Stromal cell of bone marrow (primary cell): ENCODE measurements at regions not wholly inside any gene's neighbourhood (a gene's known extent, or its start where the extent isn't known, plus 50 kb on each side); places are given as distances from the start of the nearest gene placed in this dataset.

Source experiments
- DNase-seq: peaks from one replicate; pipeline ENCODE4 v3.0.0-alpha.2; 2012; ENCODE audit warnings: low read depth

DNA sequence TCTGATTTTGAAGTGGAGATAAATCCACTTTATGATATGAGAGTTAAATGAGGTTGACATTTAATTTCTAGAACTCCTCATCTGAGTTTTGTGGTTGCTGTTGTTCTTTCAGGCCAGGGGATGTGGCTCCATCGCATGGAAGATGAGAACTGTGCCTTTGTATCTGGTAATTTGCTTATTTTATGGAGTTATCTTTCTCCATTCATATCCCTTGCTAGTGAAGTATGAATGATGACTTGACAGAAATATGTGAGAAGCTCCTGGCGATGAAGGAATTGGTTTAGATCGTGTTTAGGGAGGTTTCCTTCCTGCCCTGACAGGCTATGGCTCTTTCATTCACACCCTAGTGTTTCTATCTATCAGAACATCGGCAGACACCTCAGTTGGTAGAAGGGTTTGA lies 393.7 kb downstream of the ETS1 start:
- no peak for DNase-seq

GRCh38 chr11:128190312-128190711 lies 397.0 kb downstream of the ETS1 start:
- no peak for DNase-seq

DNA sequence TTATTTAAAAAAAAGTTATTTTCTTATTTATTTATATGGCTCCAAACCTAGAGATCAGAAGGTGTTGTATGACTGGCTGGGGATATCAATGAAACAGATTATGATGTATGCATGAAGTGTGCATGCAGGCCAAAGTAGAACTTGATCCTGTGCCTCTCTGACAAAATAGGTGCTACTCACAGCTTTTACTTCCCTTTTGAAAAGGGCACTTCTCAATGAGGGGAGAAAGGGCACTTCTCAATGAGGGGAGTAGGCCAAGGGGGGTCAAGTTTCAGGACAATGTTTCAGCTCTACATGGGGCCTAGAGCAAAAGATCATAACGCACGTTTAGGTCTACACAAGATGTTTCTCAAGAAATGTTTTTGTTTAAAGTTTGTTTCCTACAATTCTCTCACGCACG lies 397.5 kb downstream of the ETS1 start:
- no peak for DNase-seq

- DNase-seq, result no peak
These were observed 398.9 kb downstream of the ETS1 start for GRCh38 chr11:128188346-128189004.

DNA sequence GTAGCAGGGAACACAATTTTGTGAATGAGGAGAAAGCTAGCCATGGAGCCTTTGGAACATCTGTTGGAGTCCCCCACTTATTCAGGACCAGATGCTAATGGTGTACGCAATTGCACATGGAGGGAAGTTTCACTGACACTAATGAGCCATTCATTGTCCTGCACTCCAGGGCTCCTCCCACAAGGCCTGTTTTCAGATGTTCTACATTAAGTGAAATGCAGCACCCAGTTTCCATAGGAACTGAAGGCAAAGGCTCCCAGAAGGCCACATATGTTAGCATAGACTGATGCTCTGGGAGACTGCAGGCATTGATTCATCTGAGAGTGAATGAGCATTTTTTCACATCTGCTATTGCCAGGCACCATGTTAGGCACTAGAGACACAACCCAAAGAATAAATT lies 399.5 kb downstream of the ETS1 start:
- DNase-seq, result no peak

DNA sequence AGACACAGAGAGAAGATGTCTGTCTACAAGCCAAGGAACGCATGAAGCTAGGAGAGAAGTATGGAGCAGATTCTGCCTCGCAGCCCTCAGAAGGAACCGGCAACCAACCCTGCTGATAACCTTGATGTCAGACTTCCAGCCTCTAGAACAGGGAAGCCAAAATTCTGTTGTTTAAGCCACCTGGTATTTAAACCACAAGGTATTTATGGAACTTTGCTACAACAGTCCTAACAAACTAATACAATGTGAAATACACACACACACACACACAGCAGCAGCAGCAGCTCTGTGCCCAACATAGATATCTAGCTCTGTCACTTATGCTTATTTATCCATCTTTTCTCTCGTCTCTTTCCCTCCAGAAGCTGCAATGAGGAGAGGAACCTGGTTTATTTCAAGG lies 400.0 kb downstream of the ETS1 start:
- DNase-seq, result no peak

DNA sequence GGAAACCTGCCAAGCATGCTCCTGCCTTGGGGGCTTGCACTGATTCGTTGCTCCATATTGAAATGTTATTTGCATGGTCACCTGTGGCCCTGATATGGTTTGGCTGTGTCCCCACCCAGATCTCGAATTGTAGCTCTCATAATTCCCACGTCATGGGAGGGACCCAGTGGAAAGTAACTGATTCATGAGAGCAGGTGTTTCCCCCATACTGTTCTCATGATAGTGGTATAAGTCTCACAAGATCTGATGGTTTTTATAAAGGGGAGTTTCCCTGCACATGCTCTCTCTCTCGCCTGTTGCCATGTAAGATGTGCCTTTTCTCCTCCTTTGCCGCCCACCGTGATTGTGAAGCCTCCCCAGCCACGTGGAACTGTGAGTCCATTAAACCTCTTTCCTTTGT lies 402.4 kb downstream of the ETS1 start:
- DNase-seq, result no peak

DNA sequence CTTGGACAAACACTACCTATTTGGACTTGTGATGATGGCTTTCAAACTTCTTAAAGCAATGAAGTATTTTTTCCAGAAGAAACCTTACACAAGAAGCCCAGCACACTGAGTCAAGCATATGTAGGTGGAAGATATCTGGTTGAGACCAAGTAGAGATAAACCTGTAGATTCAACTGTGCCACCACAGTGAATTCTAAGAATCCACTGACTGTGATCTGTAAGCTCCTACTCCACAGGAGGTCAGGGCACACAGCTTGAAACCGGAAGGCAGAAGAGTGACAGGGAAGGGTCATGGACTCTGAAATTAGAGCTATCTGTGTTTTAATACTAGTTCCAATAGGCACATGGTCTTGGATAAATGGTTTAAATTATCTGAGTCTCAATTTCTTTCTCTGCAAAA lies 404.5 kb downstream of the ETS1 start:
- no peak for DNase-seq

DNA sequence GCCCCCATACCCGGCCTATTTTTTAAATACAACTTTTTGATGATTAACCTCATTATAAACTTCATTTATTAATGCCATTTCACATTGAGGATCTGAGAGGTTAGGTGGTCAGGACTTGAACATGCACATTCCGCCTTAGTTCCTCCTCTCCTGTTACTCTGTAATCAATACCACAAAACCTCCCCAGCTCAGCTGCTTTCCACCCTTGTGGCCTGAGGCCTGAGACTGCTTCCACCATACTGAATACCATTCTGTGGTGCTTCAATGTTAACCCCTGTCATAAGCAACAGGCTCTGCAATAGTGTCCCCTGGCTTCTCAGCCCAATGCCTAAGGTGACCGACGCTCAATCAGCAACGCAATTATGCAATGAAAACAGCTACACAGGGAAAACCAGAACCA lies 405.4 kb downstream of the ETS1 start:
- no peak for DNase-seq

GRCh38 chr11:128181088-128181480 lies 406.3 kb downstream of the ETS1 start:
- no peak for DNase-seq

- peak; percentile 61 for DNase-seq
These were observed 406.8 kb downstream of the ETS1 start for GRCh38 chr11:128180441-128181087.

- DNase-seq, result no peak
These were observed 407.8 kb downstream of the ETS1 start for GRCh38 chr11:128179512-128179911.

DNA sequence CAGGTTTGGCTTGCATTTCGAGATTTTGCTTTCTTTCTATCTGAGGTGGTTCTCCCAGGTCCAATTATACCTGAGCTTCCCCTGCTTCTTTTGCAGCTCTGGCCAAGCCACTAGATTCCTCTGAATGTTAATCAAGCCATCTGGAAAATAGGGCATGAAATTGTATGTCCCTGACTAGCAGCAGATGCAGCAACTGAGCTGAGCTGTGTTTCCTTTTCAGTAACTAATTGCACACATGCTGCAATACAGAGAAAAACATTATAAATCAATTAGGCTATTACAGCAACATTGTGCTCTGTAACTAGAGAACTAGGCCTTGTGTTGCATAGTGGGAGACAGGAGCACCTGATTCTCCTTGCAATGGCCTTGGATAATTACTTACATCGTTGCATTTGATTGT lies 408.3 kb downstream of the ETS1 start:
- DNase-seq, result no peak

DNA sequence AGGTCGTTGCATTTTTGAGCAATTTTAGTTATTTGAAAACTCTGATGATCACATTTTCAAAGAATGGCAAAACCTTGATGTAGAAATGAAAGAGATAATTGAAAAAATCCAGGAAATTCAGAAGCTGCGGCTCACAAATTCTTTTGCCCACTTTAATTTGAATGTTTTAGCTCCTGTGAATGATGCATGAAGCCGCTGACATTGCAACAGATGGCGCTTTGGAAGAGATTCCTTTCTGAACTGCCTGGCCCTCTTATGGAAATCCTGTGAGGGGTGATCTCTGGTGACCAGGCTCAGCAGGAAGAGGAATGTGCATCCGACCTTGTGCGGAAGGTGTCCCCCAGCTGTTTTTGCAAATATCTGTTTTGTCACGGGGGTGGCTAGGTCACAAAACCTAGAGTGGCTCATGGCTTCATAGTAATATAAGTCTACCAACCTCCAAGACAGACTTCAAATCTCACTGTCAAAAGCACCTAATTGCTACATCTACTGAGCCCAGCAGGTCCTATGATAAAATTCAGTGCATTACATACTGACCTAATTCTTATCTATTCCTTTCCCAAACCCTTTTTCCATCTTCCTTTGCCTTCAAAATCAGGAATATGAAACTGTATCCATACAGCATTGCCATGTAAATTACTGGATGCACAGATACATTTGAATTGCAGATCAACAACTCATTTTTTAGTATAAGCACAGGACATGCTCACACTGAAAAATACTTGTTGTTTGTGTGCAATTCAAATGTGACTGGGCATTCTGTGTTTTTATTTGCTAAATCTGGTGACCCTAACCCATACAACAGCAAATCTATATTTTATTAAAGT lies 412.7 kb downstream of the ETS1 start:
- no peak for DNase-seq

DNA sequence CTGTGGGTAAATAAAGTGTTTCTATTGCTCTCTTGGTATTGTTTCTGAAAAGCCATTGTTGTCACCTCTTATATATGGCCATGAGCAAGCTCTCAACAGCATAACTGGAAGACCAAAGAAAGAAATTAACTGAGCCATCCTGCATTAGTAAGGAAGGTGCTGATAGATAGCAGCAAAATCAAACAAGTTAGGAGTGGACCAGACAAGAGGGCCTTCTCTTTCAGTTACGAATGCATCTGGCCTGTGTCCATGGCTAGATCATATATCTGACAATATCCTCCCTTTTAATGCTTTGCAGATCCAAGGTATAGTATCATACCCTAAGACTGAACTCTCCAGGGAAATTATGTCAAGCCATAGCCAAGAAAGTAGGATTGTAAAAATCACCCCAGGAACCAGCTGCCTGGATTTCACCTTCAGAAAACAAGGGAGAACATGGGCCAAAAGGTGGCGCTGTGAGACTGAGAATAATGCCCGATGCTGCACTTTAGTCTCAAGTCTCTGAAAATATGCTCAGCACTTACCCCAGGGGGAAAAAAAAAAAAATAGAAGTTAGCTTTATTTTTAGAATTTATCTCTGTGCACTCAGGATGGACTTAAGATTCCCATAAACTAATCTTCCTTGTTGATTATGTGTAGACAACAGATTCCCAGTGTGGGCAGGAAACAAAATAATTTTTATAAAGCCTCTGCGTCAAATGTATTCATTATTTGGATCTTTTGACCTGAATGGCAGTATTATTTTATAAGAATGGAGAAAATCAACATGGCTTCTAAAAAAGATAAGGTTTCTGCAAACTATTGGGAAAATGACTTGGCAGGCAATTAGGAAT lies 415.1 kb downstream of the ETS1 start:
- DNase-seq, result peak; percentile 77

- no peak for DNase-seq
These were observed 415.9 kb downstream of the ETS1 start for GRCh38 chr11:128171506-128171905.

DNA sequence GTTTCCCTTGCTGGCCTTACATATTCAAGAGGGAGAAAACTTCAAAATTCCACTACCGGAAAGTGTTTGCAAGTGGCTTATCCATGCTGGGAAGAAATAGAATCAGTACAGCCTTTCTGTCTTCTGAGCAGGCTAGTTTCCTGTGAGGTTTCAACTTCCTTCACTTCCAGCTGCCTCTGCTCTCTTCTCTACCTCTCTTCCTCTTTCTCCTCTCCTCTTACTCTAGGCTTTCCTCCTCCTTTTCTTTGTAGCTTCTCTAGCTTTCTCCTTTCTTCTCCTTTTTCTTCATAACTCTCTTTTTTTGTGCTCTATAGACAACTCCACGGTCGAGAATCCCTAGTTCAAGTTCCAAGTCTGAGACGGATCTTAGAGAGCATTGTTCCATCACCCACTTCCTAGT lies 421.8 kb downstream of the ETS1 start:
- no peak for DNase-seq

- DNase-seq, result no peak
These were observed 423.1 kb downstream of the ETS1 start for GRCh38 chr11:128164080-128164741.

GRCh38 chr11:128161994-128162393 lies 425.4 kb downstream of the ETS1 start:
- DNase-seq, result no peak

DNA sequence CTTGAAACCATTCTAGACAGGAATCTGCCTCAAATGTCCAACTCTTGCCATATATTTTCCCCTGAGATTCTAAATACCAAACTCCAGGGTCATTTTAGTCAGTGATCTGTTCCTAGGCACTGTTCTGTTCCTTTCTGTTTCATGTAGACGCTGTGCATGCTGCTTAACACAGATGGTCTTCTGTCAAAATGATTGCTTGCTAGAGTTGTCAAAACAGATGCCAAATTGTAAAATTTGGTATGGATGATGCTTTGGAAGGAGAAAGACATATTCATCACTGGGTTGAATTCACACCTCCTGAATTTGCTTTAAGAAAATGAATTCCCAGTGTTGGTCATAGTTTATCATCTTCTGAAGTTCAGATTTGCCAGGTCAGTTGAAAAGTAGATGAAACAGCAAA lies 425.9 kb downstream of the ETS1 start:
- DNase-seq, result no peak

DNA sequence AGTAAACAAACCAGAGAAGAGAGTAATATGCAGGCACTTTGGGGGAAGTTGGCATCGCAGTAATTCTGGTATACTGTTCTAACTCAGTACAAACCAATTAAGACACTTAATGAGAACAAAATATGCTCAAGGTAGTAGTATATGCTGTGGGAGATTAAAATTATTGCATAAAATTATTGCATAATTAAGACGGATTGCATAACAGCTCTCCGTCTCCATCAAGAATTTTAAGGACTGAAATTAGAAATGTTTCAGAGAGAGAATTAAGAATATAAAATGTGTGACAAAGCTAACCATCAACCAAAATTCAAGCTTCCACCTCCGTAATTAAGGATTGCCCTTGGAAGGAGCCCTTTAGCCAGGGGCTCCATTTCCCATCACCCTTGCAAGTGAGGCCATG lies 428.5 kb downstream of the ETS1 start:
- DNase-seq, result no peak
